ENCODE measurements at regions not wholly inside any gene's neighbourhood (a gene's known extent, or its start where the extent isn't known, plus 50 kb on each side); places are given as distances from the start of the nearest gene placed in this dataset.

DNA sequence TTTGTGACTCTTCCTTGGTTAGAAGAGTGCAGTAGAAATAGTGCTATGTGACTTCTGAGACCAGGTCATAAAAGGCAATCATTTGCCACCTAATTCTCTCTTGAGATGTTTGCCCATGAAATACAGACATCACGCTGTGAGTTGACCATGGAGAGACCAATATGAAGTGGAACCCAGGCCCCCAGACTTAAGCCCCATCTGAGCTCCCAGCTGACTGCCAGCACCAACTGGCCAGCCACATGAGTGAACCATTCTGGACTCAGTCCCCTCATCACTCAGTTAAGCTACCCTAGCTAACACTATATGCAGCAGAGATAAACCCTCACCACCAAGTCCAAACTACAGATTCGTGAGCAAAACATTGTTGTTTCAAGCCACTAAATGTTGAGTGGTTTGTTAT is 60.7 kb upstream of the NIPBL start:
- 78% methylated on average over 2 of the region's 2 CpGs; no CpG with 5 or more reads in 1 of the 2 donors for WGBS, 2 donors (ENCODE audit: low coverage in 1 of 2)
- in situ Hi-C loops (cut with MboI; ENCODE audit: low pct_ligation_motif_present in 1 of 4, low pct_unique_long_range_greater_than_20kb in 1 of 4, low sequenced_read_pairs in 3 of 4): no loop called here

DNA sequence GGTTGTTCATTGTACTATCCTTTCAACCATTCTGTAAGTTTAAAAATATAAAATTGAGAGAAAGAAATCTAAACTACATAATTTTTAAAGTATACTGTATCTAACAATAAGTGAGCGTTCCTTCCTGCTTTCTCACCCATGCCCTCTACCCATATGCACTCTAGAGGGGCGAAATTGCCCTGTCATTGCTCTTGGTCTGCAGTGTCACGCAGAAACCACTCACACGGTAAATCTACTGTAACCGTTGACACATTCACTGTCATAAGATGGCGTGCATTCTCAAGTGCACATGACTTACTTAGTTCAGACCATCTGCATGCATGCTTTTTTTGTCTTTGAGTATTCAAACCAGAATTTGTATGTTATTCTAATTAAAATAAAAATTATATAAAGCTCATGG is 55.7 kb upstream of the NIPBL start:
- TF ChIP-seq EP300 (IDR thresholded peaks at IDR 0.05; ENCODE audit: low read depth) (no peak), POLR2A (IDR thresholded peaks at IDR 0.05) (no peak), POLR2AphosphoS5 (IDR thresholded peaks at IDR 0.05) (no peak)
- TF ChIP-seq, protein P1, sequence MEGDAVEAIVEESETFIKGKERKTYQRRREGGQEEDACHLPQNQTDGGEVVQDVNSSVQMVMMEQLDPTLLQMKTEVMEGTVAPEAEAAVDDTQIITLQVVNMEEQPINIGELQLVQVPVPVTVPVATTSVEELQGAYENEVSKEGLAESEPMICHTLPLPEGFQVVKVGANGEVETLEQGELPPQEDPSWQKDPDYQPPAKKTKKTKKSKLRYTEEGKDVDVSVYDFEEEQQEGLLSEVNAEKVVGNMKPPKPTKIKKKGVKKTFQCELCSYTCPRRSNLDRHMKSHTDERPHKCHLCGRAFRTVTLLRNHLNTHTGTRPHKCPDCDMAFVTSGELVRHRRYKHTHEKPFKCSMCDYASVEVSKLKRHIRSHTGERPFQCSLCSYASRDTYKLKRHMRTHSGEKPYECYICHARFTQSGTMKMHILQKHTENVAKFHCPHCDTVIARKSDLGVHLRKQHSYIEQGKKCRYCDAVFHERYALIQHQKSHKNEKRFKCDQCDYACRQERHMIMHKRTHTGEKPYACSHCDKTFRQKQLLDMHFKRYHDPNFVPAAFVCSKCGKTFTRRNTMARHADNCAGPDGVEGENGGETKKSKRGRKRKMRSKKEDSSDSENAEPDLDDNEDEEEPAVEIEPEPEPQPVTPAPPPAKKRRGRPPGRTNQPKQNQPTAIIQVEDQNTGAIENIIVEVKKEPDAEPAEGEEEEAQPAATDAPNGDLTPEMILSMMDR (IDR thresholded peaks at IDR 0.05): no peak
- no peak for DNase-seq
- H3K27ac ChIP-seq: no peak overlapping the region
- no peaks in the 10 kb centered on the region for H3K9me3 ChIP-seq
- no peaks in the 10 kb centered on the region for H3K27me3 ChIP-seq
- in situ Hi-C loops (cut with MboI; ENCODE audit: low pct_ligation_motif_present in 1 of 4, low pct_unique_long_range_greater_than_20kb in 1 of 4, low sequenced_read_pairs in 3 of 4): no loop called here
- 63 to 77% methylated on average over 6 of the region's 6 CpGs for WGBS, 2 donors (ENCODE audit: low coverage in 1 of 2)
- H3K4me1 ChIP-seq: no peaks in the 10 kb centered on the region
- intact Hi-C loops (cut with DNase I; ENCODE audit: low total_unique reads): no loop called here
- H3K4me3 ChIP-seq: no peak overlapping the region
- H3K36me3 ChIP-seq: no peaks in the 10 kb centered on the region

More for the DNA sequence above, 60.7 kb upstream of the NIPBL start:
- Histone ChIP-seq H3K27me3 (no peaks in the 10 kb centered on the region), H3K4me1 (no peaks in the 10 kb centered on the region), H3K9me3 (no peaks in the 10 kb centered on the region), H3K36me3 (no peaks in the 10 kb centered on the region), H3K27ac (no peak overlapping the region), H3K4me3 (no peak overlapping the region)
- intact Hi-C loops (cut with DNase I; ENCODE audit: low total_unique reads): no loop called here
- no peak for TF ChIP-seq EP300 (IDR thresholded peaks at IDR 0.05; ENCODE audit: low read depth)
- TF ChIP-seq, protein P1 (IDR thresholded peaks at IDR 0.05): no peak
- TF ChIP-seq POLR2AphosphoS5 (IDR thresholded peaks at IDR 0.05): no peak
- TF ChIP-seq POLR2A (IDR thresholded peaks at IDR 0.05): no peak
- DNase-seq: no peak

DNA sequence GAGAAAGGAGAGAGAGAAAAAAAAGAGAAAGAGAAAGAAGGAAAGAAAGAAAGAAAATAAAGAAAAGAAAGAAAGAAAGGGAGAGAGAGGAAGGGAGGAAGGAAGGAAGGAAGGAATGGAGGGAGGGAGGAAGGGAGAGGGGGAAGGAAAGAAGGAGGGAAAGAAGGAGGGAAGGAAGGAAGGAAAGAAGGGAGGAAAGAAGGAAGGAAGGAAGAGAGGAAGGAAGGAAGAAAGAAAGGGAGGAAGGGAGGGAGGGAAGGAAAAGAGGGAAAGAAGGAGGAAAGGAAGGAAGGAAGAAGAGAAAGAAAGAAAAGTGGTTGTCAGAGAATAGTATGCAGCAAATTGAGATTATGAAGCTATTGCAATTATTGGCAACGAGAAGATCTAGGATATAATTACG is 49.9 kb upstream of the NIPBL start:
- TF ChIP-seq POLR2AphosphoS5 (IDR thresholded peaks at IDR 0.05) (no peak), EP300 (IDR thresholded peaks at IDR 0.05; ENCODE audit: low read depth) (no peak), POLR2A (IDR thresholded peaks at IDR 0.05) (no peak)
- TF ChIP-seq, protein P1 (IDR thresholded peaks at IDR 0.05): no peak
- intact Hi-C loops (cut with DNase I; ENCODE audit: low total_unique reads) (no loop called here), in situ Hi-C loops (cut with MboI; ENCODE audit: low pct_ligation_motif_present in 1 of 4, low pct_unique_long_range_greater_than_20kb in 1 of 4, low sequenced_read_pairs in 3 of 4) (no loop called here)
- no peak overlapping the region for H3K27ac ChIP-seq
- H3K9me3 ChIP-seq: no peaks in the 10 kb centered on the region
- no peaks in the 10 kb centered on the region for H3K4me1 ChIP-seq
- DNase-seq: no peak
- no peak overlapping the region for H3K4me3 ChIP-seq
- H3K27me3 ChIP-seq: no peaks in the 10 kb centered on the region
- 81 to 97% methylated on average over 2 of the region's 2 CpGs for WGBS, 2 donors (ENCODE audit: low coverage in 1 of 2)
- H3K36me3 ChIP-seq: no peaks in the 10 kb centered on the region

Data from transverse colon (tissue), 4 donors.